GM13976 (cell line): ENCODE measurements at regions not wholly inside any gene's neighbourhood (a gene's known extent, or its start where the extent isn't known, plus 50 kb on each side); places are given as distances from the start of the nearest gene placed in this dataset.

Experiments used
- DNase-seq: peaks from one replicate; pipeline ENCODE4 v3.0.0; 2012; ENCODE audit warnings: low spot score
- CTCF ChIP-seq: IDR thresholded peaks from 2 replicates; pipeline ENCODE4 v1.5.1; 2012; ENCODE audit warnings: borderline replicate concordance, mild to moderate bottlenecking; ENCODE audit not compliant: insufficient read depth; ENCODE audit errors: extremely low read depth, missing control alignments, control extremely low read depth
- in situ Hi-C: fragments of 300-500 bp; cut with MboI; formaldehyde crosslinking; loops from one replicate; pipeline ENCODE4 v1.12.0; 2022; ENCODE audit warnings: low sequenced_read_pairs, mixed read lengths, inconsistent platforms; ENCODE audit not compliant: unreplicated experiment

- no peak for DNase-seq
Observed at GRCh38 chr11:41836431-41836830, 377.0 kb upstream of the LRRC4C start.

GRCh38 chr11:41842673-41843072 is 383.2 kb upstream of the LRRC4C start:
- TF ChIP-seq CTCF, result no peak
- no peak for DNase-seq
- in situ Hi-C loops, result no loop called here

More at GRCh38 chr11:41836431-41836830, 377.0 kb upstream of the LRRC4C start:
- in situ Hi-C loops, result no loop called here
- no peak for TF ChIP-seq CTCF

DNA sequence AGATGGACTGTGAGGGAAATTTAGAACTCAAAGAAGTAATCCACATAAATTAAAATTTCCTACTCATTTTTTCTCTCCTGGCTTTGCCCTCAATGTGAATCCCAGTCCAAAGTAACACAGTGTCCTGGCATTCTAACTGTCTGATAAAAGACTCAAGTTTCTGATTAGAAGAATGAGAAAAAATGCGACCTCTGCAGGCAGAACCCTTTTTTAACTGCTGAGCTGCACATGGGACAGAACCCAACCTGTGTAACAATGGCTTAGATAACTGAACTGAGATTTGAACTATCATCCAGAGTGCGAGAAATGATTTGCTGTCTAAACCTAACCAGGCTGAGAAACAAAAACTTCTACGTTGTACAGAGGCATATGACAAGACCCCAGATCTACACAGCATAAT is 385.6 kb upstream of the LRRC4C start:
- no peak for DNase-seq
- in situ Hi-C loops, result no loop called here
- no peak for TF ChIP-seq CTCF

GRCh38 chr11:41848349-41848748 is 388.9 kb upstream of the LRRC4C start:
- no peak for DNase-seq
- in situ Hi-C loops, result no loop called here
- TF ChIP-seq CTCF, result no peak

- DNase-seq, result no peak
- TF ChIP-seq CTCF, result no peak
- in situ Hi-C loops, result no loop called here
Observed at GRCh38 chr11:41849250-41849649, 389.8 kb upstream of the LRRC4C start.

DNA sequence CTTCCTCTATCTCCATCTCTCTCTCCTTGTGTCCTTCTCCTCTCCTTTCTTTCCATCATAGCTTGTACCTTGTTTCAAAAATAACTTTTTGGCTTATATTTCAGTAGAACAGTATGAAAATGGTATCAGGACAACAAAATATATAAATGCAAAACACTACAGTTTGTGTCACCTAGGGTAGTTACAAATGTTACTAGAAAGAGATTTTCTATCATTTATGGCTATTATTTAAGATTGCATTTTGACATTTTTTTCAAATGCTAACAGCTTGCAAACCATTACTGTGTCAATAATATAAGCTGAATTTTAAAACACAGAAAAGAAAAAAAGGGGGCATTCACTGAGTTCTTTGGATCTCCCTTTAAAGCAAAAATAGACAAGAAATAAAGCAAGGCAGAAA is 392.3 kb upstream of the LRRC4C start:
- in situ Hi-C loops, result no loop called here
- no peak for TF ChIP-seq CTCF
- no peak for DNase-seq

GRCh38 chr11:41861838-41862237 is 402.4 kb upstream of the LRRC4C start:
- in situ Hi-C loops, result no loop called here
- no peak for TF ChIP-seq CTCF
- DNase-seq, result no peak
